Esophagus squamous epithelium (tissue), 4 donors: ENCODE measurements at regions not wholly inside any gene's neighbourhood (a gene's known extent, or its start where the extent isn't known, plus 50 kb on each side); places are given as distances from the start of the nearest gene placed in this dataset.

Experiments used
- CTCF ChIP-seq, 6 experiments: fragments of 450-650 bp in 4 of 6; fragments of 200-600 bp in 2 of 6; sonication (generic) in 2 of 6; IDR thresholded peaks; one replicate each; pipeline ENCODE4 v1.5.1; 2016 to 2019; ENCODE audit warnings: antibody characterized with exemption in 6 of 6, mild to moderate bottlenecking in 4 of 6, moderate library complexity in 4 of 6
- POLR2A ChIP-seq, 4 donors: fragments of 450-650 bp; IDR thresholded peaks; one replicate each; pipeline ENCODE4 v1.6.1; 2017; ENCODE audit warnings: antibody characterized with exemption in 4 of 4, mild to moderate bottlenecking in 4 of 4, moderate library complexity in 3 of 4

- TF ChIP-seq CTCF (IDR thresholded peaks at IDR 0.05) (no peak), POLR2A (IDR thresholded peaks at IDR 0.05) (no peak)
These were observed 193.2 kb upstream of the MPHOSPH6 start for GRCh38 chr16:82363026-82363816.
